Smooth muscle cell (in vitro differentiated cells): ENCODE measurements at regions not wholly inside any gene's neighbourhood (a gene's known extent, or its start where the extent isn't known, plus 50 kb on each side); places are given as distances from the start of the nearest gene placed in this dataset.

Experiments
- DNase-seq: peaks from one replicate; lab custom pipeline; 2025; ENCODE audit not compliant: unreplicated experiment; lab: John Stamatoyannopoulos, UW
- H2AFZ ChIP-seq: fragments of 200-600 bp; sonication (generic); 2 replicates; pipeline ENCODE4 v1.6.0; 2016; ENCODE audit warnings: antibody characterized with exemption, low read depth, mild to moderate bottlenecking
- H3F3A ChIP-seq: fragments of 200-600 bp; sonication (generic); 2 replicates; pipeline ENCODE4 v1.6.0; 2017; ENCODE audit warnings: antibody characterized with exemption, low read depth
- H3K27ac ChIP-seq: fragments of 200-600 bp; sonication (generic); 2 replicates; pipeline ENCODE4 v1.5.1; 2016; ENCODE audit warnings: low read depth, mild to moderate bottlenecking
- H3K27me3 ChIP-seq: fragments of 200-600 bp; sonication (generic); 2 replicates; pipeline ENCODE4 v1.6.1; 2016; ENCODE audit warnings: low read depth, mild to moderate bottlenecking
- H3K36me3 ChIP-seq: fragments of 200-600 bp; sonication (generic); 2 replicates; pipeline ENCODE4 v1.5.1; 2016; ENCODE audit warnings: low read depth
- H3K4me1 ChIP-seq: fragments of 200-600 bp; sonication (generic); 2 replicates; pipeline ENCODE4 v1.5.1; 2016; ENCODE audit warnings: low read depth
- H3K4me2 ChIP-seq: fragments of 200-600 bp; sonication (generic); 2 replicates; pipeline ENCODE4 v1.6.0; 2016; ENCODE audit warnings: mild to moderate bottlenecking
- H3K4me3 ChIP-seq: fragments of 200-600 bp; sonication (generic); 2 replicates; pipeline ENCODE4 v1.5.1; 2016; ENCODE audit warnings: mild to moderate bottlenecking
- H3K79me2 ChIP-seq: fragments of 200-600 bp; sonication (generic); 2 replicates; pipeline ENCODE4 v1.6.0; 2016; ENCODE audit warnings: low read depth, mild to moderate bottlenecking
- H3K9ac ChIP-seq: fragments of 200-600 bp; sonication (generic); 2 replicates; pipeline ENCODE4 v1.6.0; 2016; ENCODE audit warnings: low read depth
- H3K9me3 ChIP-seq: fragments of 200-600 bp; sonication (generic); replicated peaks from 2 replicates; pipeline ENCODE4 v1.5.1; 2016; ENCODE audit warnings: low read depth
- H4K20me1 ChIP-seq: fragments of 200-600 bp; sonication (generic); 2 replicates; pipeline ENCODE4 v1.6.0; 2016; ENCODE audit warnings: low read depth
- WGBS: methylation state at CpG from one replicate; pipeline ENCODE4 v1.1.7; 2016; ENCODE audit warnings: low lambda C conversion rate; 5-methylcytosine and 5-hydroxymethylcytosine counted together
- TF ChIP-seq, protein P1 (sequence below): fragments of 200-600 bp; sonication (generic); IDR thresholded peaks from 2 replicates; pipeline ENCODE4 v1.5.1; 2017; ENCODE audit warnings: borderline replicate concordance, mild to moderate bottlenecking, antibody characterized with exemption; ENCODE audit not compliant: insufficient read depth, poor library complexity, severe bottlenecking

- 90% methylated on average over 4 of the region's 4 CpGs for WGBS
- H2AFZ ChIP-seq = no peak overlapping the region
- no peaks in the 10 kb centered on the region for H4K20me1 ChIP-seq
- H3K4me1 ChIP-seq = no peaks in the 10 kb centered on the region
- DNase-seq = no peak
- no peaks in the 10 kb centered on the region for H3F3A ChIP-seq
- no peaks in the 10 kb centered on the region for H3K9me3 ChIP-seq
- TF ChIP-seq, protein P1, sequence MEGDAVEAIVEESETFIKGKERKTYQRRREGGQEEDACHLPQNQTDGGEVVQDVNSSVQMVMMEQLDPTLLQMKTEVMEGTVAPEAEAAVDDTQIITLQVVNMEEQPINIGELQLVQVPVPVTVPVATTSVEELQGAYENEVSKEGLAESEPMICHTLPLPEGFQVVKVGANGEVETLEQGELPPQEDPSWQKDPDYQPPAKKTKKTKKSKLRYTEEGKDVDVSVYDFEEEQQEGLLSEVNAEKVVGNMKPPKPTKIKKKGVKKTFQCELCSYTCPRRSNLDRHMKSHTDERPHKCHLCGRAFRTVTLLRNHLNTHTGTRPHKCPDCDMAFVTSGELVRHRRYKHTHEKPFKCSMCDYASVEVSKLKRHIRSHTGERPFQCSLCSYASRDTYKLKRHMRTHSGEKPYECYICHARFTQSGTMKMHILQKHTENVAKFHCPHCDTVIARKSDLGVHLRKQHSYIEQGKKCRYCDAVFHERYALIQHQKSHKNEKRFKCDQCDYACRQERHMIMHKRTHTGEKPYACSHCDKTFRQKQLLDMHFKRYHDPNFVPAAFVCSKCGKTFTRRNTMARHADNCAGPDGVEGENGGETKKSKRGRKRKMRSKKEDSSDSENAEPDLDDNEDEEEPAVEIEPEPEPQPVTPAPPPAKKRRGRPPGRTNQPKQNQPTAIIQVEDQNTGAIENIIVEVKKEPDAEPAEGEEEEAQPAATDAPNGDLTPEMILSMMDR = no peak
- H3K36me3 ChIP-seq = no peaks in the 10 kb centered on the region
- no peak overlapping the region for H3K27ac ChIP-seq
- no peak overlapping the region for H3K4me3 ChIP-seq
- no peaks in the 10 kb centered on the region for H3K27me3 ChIP-seq
- H3K79me2 ChIP-seq = no peaks in the 10 kb centered on the region
- no peak overlapping the region for H3K4me2 ChIP-seq
- H3K9ac ChIP-seq = no peak overlapping the region
Measured at GRCh38 chr6:140011537-140011936, 637.1 kb upstream of the CITED2 start.

- no peaks in the 10 kb centered on the region for H3K4me1 ChIP-seq
- no peaks in the 10 kb centered on the region for H3K36me3 ChIP-seq
- H3K27me3 ChIP-seq = no peaks in the 10 kb centered on the region
- H3K79me2 ChIP-seq = no peaks in the 10 kb centered on the region
- no peaks in the 10 kb centered on the region for H4K20me1 ChIP-seq
- H3K4me2 ChIP-seq = no peak overlapping the region
- no peaks in the 10 kb centered on the region for H3F3A ChIP-seq
- TF ChIP-seq, protein P1 = no peak
- H2AFZ ChIP-seq = no peak overlapping the region
- H3K9ac ChIP-seq = no peak overlapping the region
- no peak for DNase-seq
- H3K4me3 ChIP-seq = no peak overlapping the region
- WGBS = 98% methylated on average over 3 of the region's 3 CpGs
- H3K9me3 ChIP-seq = no peaks in the 10 kb centered on the region
- no peak overlapping the region for H3K27ac ChIP-seq
Measured at GRCh38 chr6:140009286-140009685, 634.8 kb upstream of the CITED2 start.

DNA sequence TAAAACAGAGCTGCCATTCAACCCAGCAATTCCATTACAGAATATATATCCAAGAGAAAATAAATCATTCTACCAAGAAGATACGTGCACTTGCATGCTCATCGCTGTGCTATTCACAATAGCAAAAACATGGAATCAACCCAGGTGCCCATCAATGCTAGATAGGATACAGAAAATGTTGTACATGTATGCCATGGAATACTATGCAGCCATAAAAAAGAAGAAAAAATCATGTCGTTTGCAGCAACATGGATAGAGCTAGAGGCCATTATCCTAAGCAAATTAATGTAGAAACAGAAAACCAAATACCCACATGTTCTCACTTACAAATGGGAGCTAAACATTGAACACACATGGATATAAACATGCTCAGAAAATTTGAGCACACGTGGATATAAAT is 633.1 kb upstream of the CITED2 start:
- Histone ChIP-seq H4K20me1 (no peaks in the 10 kb centered on the region), H3K27ac (no peak overlapping the region), H3K9ac (no peak overlapping the region), H3K4me2 (no peak overlapping the region), H3F3A (peaks cover 4% of the 10 kb centered on the region), H3K27me3 (no peaks in the 10 kb centered on the region), H3K9me3 (no peaks in the 10 kb centered on the region), H3K79me2 (no peaks in the 10 kb centered on the region), H3K4me1 (peaks cover 6% of the 10 kb centered on the region), H3K36me3 (no peaks in the 10 kb centered on the region), H3K4me3 (no peak overlapping the region), H2AFZ (no peak overlapping the region)
- WGBS = 97% methylated on average over 4 of the region's 4 CpGs
- TF ChIP-seq, protein P1 = no peak
- DNase-seq = no peak

GRCh38 chr6:140003217-140003616 is 628.8 kb upstream of the CITED2 start:
- no peak for DNase-seq
- Histone ChIP-seq H3K4me3 (no peak overlapping the region), H3K27ac (no peak overlapping the region), H3K4me1 (peaks cover 17% of the 10 kb centered on the region), H3K79me2 (no peaks in the 10 kb centered on the region), H3F3A (peaks cover 7% of the 10 kb centered on the region), H3K27me3 (no peaks in the 10 kb centered on the region), H3K9me3 (no peaks in the 10 kb centered on the region), H2AFZ (peak overlapping the region; percentile 33), H3K9ac (no peak overlapping the region), H3K36me3 (no peaks in the 10 kb centered on the region), H3K4me2 (no peak overlapping the region), H4K20me1 (no peaks in the 10 kb centered on the region)
- WGBS = 50% methylated on average over 1 of the region's 1 CpG
- TF ChIP-seq, protein P1 = no peak
